ENCODE measurements at regions not wholly inside any gene's neighbourhood (a gene's known extent, or its start where the extent isn't known, plus 50 kb on each side); places are given as distances from the start of the nearest gene placed in this dataset.

DNA sequence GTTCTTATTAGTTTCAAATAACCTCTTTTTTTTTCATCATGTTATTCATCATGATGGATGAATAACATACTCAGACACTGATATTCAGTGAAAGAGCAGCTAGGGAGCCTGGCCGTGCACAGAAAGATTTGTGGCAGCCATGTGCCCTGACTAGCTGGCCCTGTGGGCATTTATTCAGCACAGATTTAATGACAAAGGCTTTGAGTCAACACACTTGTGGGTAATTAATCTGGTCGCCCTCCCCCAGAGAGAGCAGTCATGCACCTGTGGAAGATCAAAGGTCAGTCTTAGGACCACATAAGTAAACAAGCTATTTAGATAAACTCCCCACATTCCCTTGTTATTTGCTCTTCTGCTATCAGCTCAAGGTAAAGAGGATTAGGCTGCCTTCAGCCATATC lies 153.2 kb upstream of the HMCN1 start:
- intact Hi-C loops (cut with DNase I) = no loop called here
- 50 to 68% methylated on average over 2 of the region's 2 CpGs for WGBS, 2 donors
- Histone ChIP-seq H3K36me3 (replicated peaks in 1 of 2; ENCODE audit: insufficient read depth in 1 of 2, low read depth in 2 of 2) (no peaks in the 10 kb centered on the region), H3K4me3 (no peak overlapping the region), H3K4me1 (no peaks in the 10 kb centered on the region), H3K27ac (no peak overlapping the region), H3K27me3 (no peaks in the 10 kb centered on the region), H3K9me3 (peaks cover 0 to 5% (median 0%) of the 10 kb centered on the region in 3 donors)
- ATAC-seq (no peak), DNase-seq (no peak)
- TF ChIP-seq POLR2A (IDR thresholded peaks at IDR 0.05) = no peak
- TF ChIP-seq, protein P1, sequence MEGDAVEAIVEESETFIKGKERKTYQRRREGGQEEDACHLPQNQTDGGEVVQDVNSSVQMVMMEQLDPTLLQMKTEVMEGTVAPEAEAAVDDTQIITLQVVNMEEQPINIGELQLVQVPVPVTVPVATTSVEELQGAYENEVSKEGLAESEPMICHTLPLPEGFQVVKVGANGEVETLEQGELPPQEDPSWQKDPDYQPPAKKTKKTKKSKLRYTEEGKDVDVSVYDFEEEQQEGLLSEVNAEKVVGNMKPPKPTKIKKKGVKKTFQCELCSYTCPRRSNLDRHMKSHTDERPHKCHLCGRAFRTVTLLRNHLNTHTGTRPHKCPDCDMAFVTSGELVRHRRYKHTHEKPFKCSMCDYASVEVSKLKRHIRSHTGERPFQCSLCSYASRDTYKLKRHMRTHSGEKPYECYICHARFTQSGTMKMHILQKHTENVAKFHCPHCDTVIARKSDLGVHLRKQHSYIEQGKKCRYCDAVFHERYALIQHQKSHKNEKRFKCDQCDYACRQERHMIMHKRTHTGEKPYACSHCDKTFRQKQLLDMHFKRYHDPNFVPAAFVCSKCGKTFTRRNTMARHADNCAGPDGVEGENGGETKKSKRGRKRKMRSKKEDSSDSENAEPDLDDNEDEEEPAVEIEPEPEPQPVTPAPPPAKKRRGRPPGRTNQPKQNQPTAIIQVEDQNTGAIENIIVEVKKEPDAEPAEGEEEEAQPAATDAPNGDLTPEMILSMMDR (IDR thresholded peaks at IDR 0.05) = no peak

DNA sequence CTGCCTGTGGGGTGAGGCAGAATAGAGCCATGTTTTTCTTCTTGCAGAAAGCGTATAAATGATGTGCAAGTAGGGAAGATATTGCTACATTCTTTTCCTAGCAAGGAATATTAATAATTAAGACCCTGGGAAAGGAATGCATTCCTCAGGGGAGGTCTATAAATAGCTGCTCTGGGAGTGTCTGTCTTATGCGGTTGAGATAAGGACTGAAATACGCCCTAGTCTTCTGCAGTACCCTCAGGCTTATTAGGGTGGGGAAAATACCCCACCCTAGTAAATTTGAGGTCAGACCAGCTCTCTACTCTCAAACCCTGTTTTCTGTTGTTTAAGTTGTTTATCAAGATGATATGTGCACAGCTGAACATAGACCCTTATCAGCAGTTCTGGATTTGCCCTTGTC lies 155.9 kb upstream of the HMCN1 start:
- no peak overlapping the region for H3K27ac ChIP-seq
- H3K4me1 ChIP-seq = no peaks in the 10 kb centered on the region
- no peaks in the 10 kb centered on the region for H3K27me3 ChIP-seq
- peaks cover 0 to 5% (median 0%) of the 10 kb centered on the region in 3 donors for H3K9me3 ChIP-seq
- no peak for ATAC-seq
- no peaks in the 10 kb centered on the region for H3K36me3 ChIP-seq (replicated peaks in 1 of 2; ENCODE audit: insufficient read depth in 1 of 2, low read depth in 2 of 2)
- TF ChIP-seq POLR2A (IDR thresholded peaks at IDR 0.05) = no peak
- TF ChIP-seq, protein P1 (IDR thresholded peaks at IDR 0.05) = no peak
- no peak overlapping the region for H3K4me3 ChIP-seq
- no peak for DNase-seq
- 77 to 89% methylated on average over 3 of the region's 3 CpGs for WGBS, 2 donors
- intact Hi-C loops (cut with DNase I) = no loop called here

DNA sequence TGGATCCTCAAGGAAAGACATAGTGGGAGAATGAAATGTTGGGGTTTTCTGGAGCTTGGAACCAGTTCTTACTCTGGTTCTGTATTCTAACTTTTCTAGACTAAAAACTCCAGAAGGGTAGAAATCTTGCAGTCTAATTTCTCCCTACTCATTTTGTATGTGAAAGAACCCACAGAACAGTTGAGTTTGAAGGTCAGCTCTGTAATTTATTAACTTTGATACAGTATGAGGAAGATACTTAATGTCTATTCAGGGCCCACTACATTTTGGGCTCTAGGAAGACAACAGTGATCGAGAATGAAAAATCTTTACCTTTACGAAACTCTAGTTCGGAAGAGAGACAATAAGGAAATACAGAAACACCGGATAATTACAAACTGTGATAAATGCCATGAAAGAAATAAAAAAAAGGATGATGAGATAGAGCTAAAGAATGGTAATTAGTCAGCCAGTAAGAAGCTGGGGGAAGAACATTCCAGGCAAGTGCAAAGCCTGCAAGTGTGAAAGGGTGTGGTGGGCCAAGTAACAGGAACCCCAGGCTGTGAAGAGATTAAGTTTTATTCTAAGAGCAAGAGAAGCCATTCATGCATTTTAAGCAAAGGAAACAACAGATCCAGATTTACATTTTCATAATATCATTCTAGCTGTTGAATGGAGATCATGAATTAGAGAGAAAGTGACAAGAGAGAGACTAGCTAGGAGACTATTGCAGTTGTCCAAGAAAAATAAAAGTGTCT lies 159.9 kb upstream of the HMCN1 start:
- Histone ChIP-seq H3K4me1 (peaks cover 13% of the 10 kb centered on the region), H3K27ac (no peak overlapping the region), H3K27me3 (no peaks in the 10 kb centered on the region), H3K36me3 (replicated peaks in 1 of 2; ENCODE audit: insufficient read depth in 1 of 2, low read depth in 2 of 2) (no peaks in the 10 kb centered on the region), H3K4me3 (no peak overlapping the region), H3K9me3 (no peaks in the 10 kb centered on the region)
- DNase-seq (no peak), ATAC-seq (no peak)
- intact Hi-C loops (cut with DNase I) = no loop called here
- 73 to 82% methylated on average over 4 of the region's 4 CpGs for WGBS, 2 donors
- TF ChIP-seq, protein P1 (IDR thresholded peaks at IDR 0.05) = no peak
- TF ChIP-seq POLR2A (IDR thresholded peaks at IDR 0.05) = no peak

DNA sequence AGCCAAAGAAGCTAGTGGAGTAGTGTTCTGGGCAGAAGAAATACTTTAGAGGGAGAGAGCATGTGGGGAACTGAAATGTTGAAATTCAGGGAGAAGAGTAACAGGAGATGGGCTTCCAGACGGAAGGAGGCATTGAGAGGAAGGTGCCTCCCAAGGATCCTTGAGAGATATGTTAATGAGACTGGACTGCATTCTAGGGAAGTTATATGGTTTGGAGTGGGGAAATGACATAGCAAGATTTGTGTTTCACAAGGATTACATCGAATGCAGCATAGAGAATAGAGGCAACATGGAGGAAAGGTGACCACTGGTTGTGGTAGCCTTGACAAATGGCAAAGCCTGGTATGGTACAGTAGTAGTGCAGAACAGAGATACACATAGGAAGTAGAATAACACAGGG lies 160.5 kb upstream of the HMCN1 start:
- WGBS, 2 donors = 65 to 68% methylated on average over 2 of the region's 2 CpGs
- Histone ChIP-seq H3K27me3 (no peaks in the 10 kb centered on the region), H3K4me1 (peaks cover 13% of the 10 kb centered on the region), H3K4me3 (no peak overlapping the region), H3K9me3 (no peaks in the 10 kb centered on the region), H3K27ac (no peak overlapping the region), H3K36me3 (replicated peaks in 1 of 2; ENCODE audit: insufficient read depth in 1 of 2, low read depth in 2 of 2) (no peaks in the 10 kb centered on the region)
- DNase-seq (no peak), ATAC-seq (no peak)
- TF ChIP-seq POLR2A (IDR thresholded peaks at IDR 0.05) = no peak
- TF ChIP-seq, protein P1 (IDR thresholded peaks at IDR 0.05) = no peak
- intact Hi-C loops (cut with DNase I) = no loop called here

DNA sequence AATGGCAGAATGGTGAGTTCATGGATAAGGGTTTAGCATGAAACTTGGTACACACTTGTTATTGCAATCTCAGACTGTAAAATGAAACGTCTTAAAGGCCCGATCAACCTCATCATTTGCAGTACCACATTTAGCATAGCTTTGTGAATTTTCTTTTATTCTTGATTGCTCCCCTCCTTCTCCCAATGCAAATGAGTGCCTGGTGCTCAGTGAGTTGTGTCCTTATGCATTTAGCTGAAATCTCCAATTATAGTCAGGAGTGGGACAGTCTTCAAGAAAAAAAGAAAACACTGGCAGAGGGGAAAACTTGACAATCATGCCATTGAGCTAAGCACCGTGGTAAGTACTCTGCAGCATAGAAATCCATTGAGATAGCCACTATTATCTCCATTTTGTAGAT lies 161.0 kb upstream of the HMCN1 start:
- DNase-seq = no peak
- no peak overlapping the region for H3K4me3 ChIP-seq
- peaks cover 13% of the 10 kb centered on the region for H3K4me1 ChIP-seq
- no peak for TF ChIP-seq POLR2A (IDR thresholded peaks at IDR 0.05)
- TF ChIP-seq, protein P1 (IDR thresholded peaks at IDR 0.05) = no peak
- ATAC-seq = no peak
- H3K9me3 ChIP-seq = no peaks in the 10 kb centered on the region
- H3K27ac ChIP-seq = no peak overlapping the region
- intact Hi-C loops (cut with DNase I) = no loop called here
- no peaks in the 10 kb centered on the region for H3K36me3 ChIP-seq (replicated peaks in 1 of 2; ENCODE audit: insufficient read depth in 1 of 2, low read depth in 2 of 2)
- 71 to 78% methylated on average over 3 of the region's 3 CpGs for WGBS, 2 donors
- no peaks in the 10 kb centered on the region for H3K27me3 ChIP-seq
